ENCODE measurements at regions not wholly inside any gene's neighbourhood (a gene's known extent, or its start where the extent isn't known, plus 50 kb on each side); places are given as distances from the start of the nearest gene placed in this dataset.

GRCh38 chrX:130563476-130563875, 161.7 kb downstream of the RBMX2 start:
- Histone ChIP-seq H4K20me1 (ENCODE audit: control insufficient read depth, insufficient read depth) (no peaks in the 10 kb centered on the region; the same call in 1 of the 2 replicates), H3K36me3 (ENCODE audit: control insufficient read depth in 2 of 2, insufficient read depth in 2 of 2, low read length in 1 of 2) (no peaks in the 10 kb centered on the region), H3K9me3 (replicated peaks; ENCODE audit: control insufficient read depth, insufficient read depth, low read length) (no peaks in the 10 kb centered on the region), H3K4me2 (ENCODE audit: control insufficient read depth, insufficient read depth) (no peak overlapping the region), H3K27ac (ENCODE audit: control insufficient read depth, insufficient read depth) (no peak overlapping the region), H2AFZ (ENCODE audit: control insufficient read depth, low read depth, low read length) (no peak overlapping the region), H3K4me1 (ENCODE audit: control insufficient read depth, insufficient read depth, low read length) (no peaks in the 10 kb centered on the region), H3K9ac (ENCODE audit: control insufficient read depth, insufficient read depth, low read length) (no peak overlapping the region), H3K79me2 (ENCODE audit: control insufficient read depth, insufficient read depth, low read length) (no peaks in the 10 kb centered on the region), H3K27me3 (replicated peaks in 1 of 2; ENCODE audit: control insufficient read depth in 2 of 2, insufficient read depth in 2 of 2, low read length in 1 of 2) (no peaks in the 10 kb centered on the region), H3K4me3 (no peak overlapping the region)
- intact Hi-C loops (cut with micrococcal nuclease; ENCODE audit: unreplicated experiment) (no loop called here), in situ Hi-C loops (cut with MboI) (no loop called here)
- TF ChIP-seq SKIL (IDR thresholded peaks at IDR 0.05; ENCODE audit: low read depth, poor library complexity, severe bottlenecking), result no peak
- TF ChIP-seq RBBP5 (conservative IDR thresholded peaks at IDR 0.05), result no peak
- no peak for TF ChIP-seq ELK1 (IDR thresholded peaks at IDR 0.05; ENCODE audit: low read depth, low read length)
- TF ChIP-seq GABPA (IDR thresholded peaks at IDR 0.05; ENCODE audit: low read depth), result no peak
- TF ChIP-seq SRF (IDR thresholded peaks at IDR 0.05; ENCODE audit: low read depth in 2 of 2, low read length in 2 of 2), result no peak
- TF ChIP-seq NFXL1 (IDR thresholded peaks at IDR 0.05; ENCODE audit: borderline replicate concordance), result no peak
- no peak for TF ChIP-seq MAX (IDR thresholded peaks at IDR 0.05; ENCODE audit: low read depth, low read length)
- TF ChIP-seq IKZF1 (conservative IDR thresholded peaks at IDR 0.05), result no peak
- FAIRE-seq (no peak), DNase-seq (ENCODE audit: low read depth, low spot score) (no peak), ATAC-seq (no peak)
- ChIA-PET RAD21 (ENCODE audit: unreplicated experiment) (no interaction called here), SMC1A (ENCODE audit: uncharacterized antibody, unreplicated experiment) (no interaction called here), POLR2A (no interaction called here), CTCF (interaction anchor here (0.6 kb wide), 1 partner anchor 1143 kb away, joined by 3 read pairs; no protein-coding TSS in a partner anchor)
- BruUV-seq (replicated peaks), result no TSS peak
- WGBS (ENCODE audit: insufficient coverage, insufficient replicate concordance, low lambda C conversion rate, missing lambda C conversion rate), result 58% methylated on average over 2 of the region's 2 CpGs
